GM12878 (cell line): ENCODE measurements at regions not wholly inside any gene's neighbourhood (a gene's known extent, or its start where the extent isn't known, plus 50 kb on each side); places are given as distances from the start of the nearest gene placed in this dataset.

ENCODE experiments used
- ATF3 ChIP-seq: IDR thresholded peaks from 2 replicates; pipeline ENCODE4 v1.6.1; 2011; ENCODE audit warnings: low read depth, mild to moderate bottlenecking, low read length, moderate library complexity, borderline replicate concordance; ENCODE audit errors: extremely low read depth
- BMI1 ChIP-seq: fragments of 450-650 bp; IDR thresholded peaks from 2 replicates; pipeline ENCODE4 v1.6.1; 2016; ENCODE audit warnings: mild to moderate bottlenecking, moderate library complexity, borderline replicate concordance
- CHD1 ChIP-seq: IDR thresholded peaks from 2 replicates; pipeline ENCODE4 v1.6.1; 2012; ENCODE audit warnings: low read depth, low read length, improper control_type of control experiment
- CTCF ChIP-seq, 3 experiments: IDR thresholded peaks in 2 of 3; conservative IDR thresholded peaks in 1 of 3; 2 replicates each; pipeline ENCODE4 v1.5.1; 2011; ENCODE audit warnings: low read depth in 3 of 3, low read length in 3 of 3, mild to moderate bottlenecking in 3 of 3, control low read depth in 2 of 3, moderate library complexity in 2 of 3, inconsistent platforms in 1 of 3, mixed read lengths in 1 of 3; ENCODE audit not compliant: control insufficient read depth in 2 of 3, insufficient read depth in 1 of 3; ENCODE audit errors: extremely low read depth in 1 of 3
- EP300 ChIP-seq, 2 experiments: fragments of 150-350 bp in 1 of 2; IDR thresholded peaks; 2 replicates each; pipeline ENCODE4 v1.6.1; 2011 to 2012; ENCODE audit warnings: low read depth in 2 of 2, low read length in 2 of 2, borderline replicate concordance in 1 of 2, improper control_type of control experiment in 1 of 2, inconsistent platforms in 1 of 2; ENCODE audit not compliant: control insufficient read depth in 1 of 2
- EZH2 ChIP-seq: IDR thresholded peaks from 2 replicates; pipeline ENCODE4 v1.6.1; 2012; ENCODE audit warnings: low read depth, mild to moderate bottlenecking, control low read depth, inconsistent platforms, low read length, borderline replicate concordance; ENCODE audit not compliant: control insufficient read depth
- FOS ChIP-seq: IDR thresholded peaks from 3 replicates; pipeline ENCODE4 v1.6.1; 2011; ENCODE audit warnings: borderline replicate concordance; ENCODE audit not compliant: insufficient read length; ENCODE audit errors: extremely low read depth
- NFXL1 ChIP-seq: fragments of 450-650 bp; IDR thresholded peaks from 2 replicates; pipeline ENCODE4 v1.6.1; 2017; ENCODE audit warnings: antibody characterized with exemption, mild to moderate bottlenecking, borderline replicate concordance
- RB1 ChIP-seq: fragments of 450-650 bp; formaldehyde crosslinking; IDR thresholded peaks from 2 replicates; pipeline ENCODE4 v1.6.1; 2017; ENCODE audit warnings: mild to moderate bottlenecking, borderline replicate concordance
- SMARCA5 ChIP-seq: fragments of 450-650 bp; IDR thresholded peaks from 2 replicates; pipeline ENCODE4 v1.6.1; 2017; ENCODE audit warnings: mild to moderate bottlenecking
- SUZ12 ChIP-seq: fragments of 200-600 bp; sonication (generic); IDR thresholded peaks from one replicate; pipeline ENCODE4 v1.6.1; 2018; ENCODE audit warnings: antibody characterized with exemption, mild to moderate bottlenecking; ENCODE audit not compliant: unreplicated experiment

DNA sequence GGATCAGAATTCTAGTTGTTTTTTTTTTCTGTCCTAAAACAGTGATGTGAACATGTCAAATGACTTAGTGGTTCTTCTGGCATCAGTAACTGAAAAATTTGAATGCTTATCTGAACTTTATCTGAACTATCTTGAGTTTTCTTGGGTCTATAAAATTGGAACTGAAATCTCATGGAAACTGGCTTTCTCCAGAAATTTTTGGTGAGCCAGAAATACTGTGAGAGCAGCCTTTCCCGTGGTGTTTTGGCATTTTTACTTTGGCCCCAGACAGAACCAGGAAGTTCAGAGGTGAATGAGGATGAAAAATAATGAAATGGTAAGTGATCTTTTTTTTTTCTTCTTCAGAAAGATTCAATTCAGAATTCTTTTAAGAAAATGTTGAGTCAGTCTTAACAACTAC lies 89.5 kb upstream of the CCDC91 start:
- TF ChIP-seq FOS, result no peak
- TF ChIP-seq SUZ12, result no peak
- no peak for TF ChIP-seq ATF3
- no peak for TF ChIP-seq BMI1
- TF ChIP-seq CHD1, result no peak
- TF ChIP-seq EP300 (IDR thresholded peaks at IDR 0.05; ENCODE audit: borderline replicate concordance in 1 of 2, control insufficient read depth in 1 of 2, low read depth in 2 of 2, low read length in 2 of 2), result no peak
- no peak for TF ChIP-seq EZH2
- TF ChIP-seq CTCF (IDR thresholded peaks at IDR 0.05 in 2 of 3, conservative IDR thresholded peaks at IDR 0.05 in 1 of 3; ENCODE audit: control insufficient read depth in 2 of 3, extremely low read depth in 1 of 3, insufficient read depth in 1 of 3, low read depth in 3 of 3, low read length in 3 of 3), result no peak
- TF ChIP-seq NFXL1, result no peak
- no peak for TF ChIP-seq SMARCA5
- TF ChIP-seq RB1, result no peak
